Chondrocyte (in vitro differentiated cells): ENCODE measurements at regions not wholly inside any gene's neighbourhood (a gene's known extent, or its start where the extent isn't known, plus 50 kb on each side); places are given as distances from the start of the nearest gene placed in this dataset.

Source experiments
- DNase-seq: peaks from one replicate; pipeline ENCODE4 v3.0.0; 2021; ENCODE audit warnings: mixed read lengths, low spot score
- H3K27ac Mint-ChIP-seq: one replicate; pipeline ENCODE4 v1.8.0; 2021; ENCODE audit warnings: mild to moderate bottlenecking, moderate library complexity, mixed read lengths; ENCODE audit not compliant: unreplicated experiment
- H3K27me3 Mint-ChIP-seq: 2 replicates; pipeline ENCODE4 v1.8.0; 2021; ENCODE audit warnings: low read depth, mixed read lengths
- H3K36me3 Mint-ChIP-seq: 2 replicates; pipeline ENCODE4 v1.8.0; 2021; ENCODE audit warnings: low read depth, mixed read lengths
- H3K4me1 Mint-ChIP-seq: 2 replicates; pipeline ENCODE4 v1.8.0; 2021; ENCODE audit warnings: low read depth, mild to moderate bottlenecking, mixed read lengths
- H3K4me3 Mint-ChIP-seq: one replicate; pipeline ENCODE4 v1.8.0; 2021; ENCODE audit warnings: mild to moderate bottlenecking, moderate library complexity, mixed read lengths; ENCODE audit not compliant: unreplicated experiment
- H3K9me3 Mint-ChIP-seq: 2 replicates; pipeline ENCODE4 v1.8.0; 2021; ENCODE audit warnings: low read depth, mixed read lengths
- CTCF ChIP-seq: fragments of 200-600 bp; sonication (generic); IDR thresholded peaks from 2 replicates; pipeline ENCODE4 v1.5.0; 2021; ENCODE audit warnings: antibody characterized with exemption, mild to moderate bottlenecking, moderate library complexity

- Mint-ChIP-seq H3K27me3 (no peaks in the 10 kb centered on the region), H3K9me3 (no peaks in the 10 kb centered on the region), H3K4me1 (peaks cover 15% of the 10 kb centered on the region), H3K27ac (no peak overlapping the region), H3K4me3 (no peak overlapping the region), H3K36me3 (peaks cover 5% of the 10 kb centered on the region)
- DNase-seq, result no peak
- no peak for TF ChIP-seq CTCF
Measured at GRCh38 chr2:177318613-177319012, 54.1 kb upstream of the NFE2L2 start.

DNA sequence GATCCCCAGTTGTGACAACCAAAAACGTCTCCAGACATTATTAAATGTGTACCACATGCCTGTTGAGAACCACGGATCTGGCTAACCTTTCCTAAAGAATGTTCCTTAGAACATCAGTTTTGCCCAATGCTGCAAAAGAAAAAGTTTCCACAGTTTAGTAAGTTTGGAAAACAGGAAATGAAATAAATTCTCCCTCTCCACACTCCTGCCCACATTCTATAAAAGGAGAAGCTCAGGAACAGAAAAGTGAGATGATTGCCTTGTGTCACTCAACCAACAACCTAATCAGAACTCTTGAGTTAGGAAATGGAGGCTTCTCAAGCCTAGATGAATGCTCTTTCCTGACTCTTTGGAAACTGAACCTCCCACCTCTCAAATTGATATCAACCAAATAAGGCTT is 56.1 kb upstream of the NFE2L2 start:
- Mint-ChIP-seq H3K27me3 (no peaks in the 10 kb centered on the region), H3K4me3 (no peak overlapping the region), H3K36me3 (peaks cover 8% of the 10 kb centered on the region), H3K27ac (no peak overlapping the region), H3K4me1 (no peaks in the 10 kb centered on the region), H3K9me3 (no peaks in the 10 kb centered on the region)
- no peak for DNase-seq
- no peak for TF ChIP-seq CTCF

DNA sequence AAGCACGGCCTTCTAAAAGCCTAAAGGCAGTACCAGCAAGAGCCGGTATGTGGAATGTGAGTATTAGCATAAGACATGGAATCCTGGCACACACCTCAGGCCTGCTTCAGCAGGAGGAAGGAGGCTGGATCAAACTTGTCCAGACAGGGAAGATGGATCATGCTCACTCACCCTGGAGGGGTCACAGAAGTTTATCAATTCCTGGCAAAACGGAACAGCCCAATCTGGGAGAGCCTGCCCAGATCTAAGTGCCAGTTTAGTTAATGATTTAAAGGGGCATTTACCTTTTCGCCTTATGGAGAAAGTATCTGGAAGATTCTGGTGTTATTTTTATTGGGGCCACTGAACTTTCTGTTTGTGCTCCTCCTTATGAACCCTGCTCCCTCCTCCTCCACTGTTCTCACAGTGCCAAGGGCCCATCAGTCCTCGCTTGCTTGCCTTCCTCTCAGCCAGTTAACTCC is 58.3 kb upstream of the NFE2L2 start:
- peaks cover 8% of the 10 kb centered on the region for H3K36me3 Mint-ChIP-seq
- no peak for TF ChIP-seq CTCF
- no peak for DNase-seq
- H3K4me1 Mint-ChIP-seq, result no peaks in the 10 kb centered on the region
- no peaks in the 10 kb centered on the region for H3K27me3 Mint-ChIP-seq
- no peak overlapping the region for H3K4me3 Mint-ChIP-seq
- no peak overlapping the region for H3K27ac Mint-ChIP-seq
- H3K9me3 Mint-ChIP-seq, result no peaks in the 10 kb centered on the region

DNA sequence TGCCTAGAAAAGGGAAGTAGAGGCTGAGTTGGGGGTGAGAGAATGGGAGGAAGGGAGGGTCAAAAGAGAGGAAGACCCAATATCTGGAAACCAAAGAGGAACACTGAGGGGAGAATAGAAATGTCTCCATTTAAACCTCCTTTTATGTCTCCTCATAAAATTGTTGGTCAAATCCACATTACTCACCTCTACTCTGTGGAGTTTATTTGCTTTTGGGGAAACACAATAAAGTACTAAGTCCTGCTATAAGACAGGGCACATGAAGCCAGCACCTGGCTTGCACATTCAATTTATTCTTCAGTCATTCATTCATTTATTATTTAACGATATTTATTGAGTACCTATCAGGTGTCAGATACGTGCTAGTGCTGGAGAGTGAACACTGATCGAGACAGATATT is 60.3 kb upstream of the NFE2L2 start:
- peaks cover 8% of the 10 kb centered on the region for H3K36me3 Mint-ChIP-seq
- no peak overlapping the region for H3K27ac Mint-ChIP-seq
- H3K4me1 Mint-ChIP-seq, result no peaks in the 10 kb centered on the region
- DNase-seq, result no peak
- TF ChIP-seq CTCF, result no peak
- H3K27me3 Mint-ChIP-seq, result no peaks in the 10 kb centered on the region
- no peak overlapping the region for H3K4me3 Mint-ChIP-seq
- H3K9me3 Mint-ChIP-seq, result no peaks in the 10 kb centered on the region

DNA sequence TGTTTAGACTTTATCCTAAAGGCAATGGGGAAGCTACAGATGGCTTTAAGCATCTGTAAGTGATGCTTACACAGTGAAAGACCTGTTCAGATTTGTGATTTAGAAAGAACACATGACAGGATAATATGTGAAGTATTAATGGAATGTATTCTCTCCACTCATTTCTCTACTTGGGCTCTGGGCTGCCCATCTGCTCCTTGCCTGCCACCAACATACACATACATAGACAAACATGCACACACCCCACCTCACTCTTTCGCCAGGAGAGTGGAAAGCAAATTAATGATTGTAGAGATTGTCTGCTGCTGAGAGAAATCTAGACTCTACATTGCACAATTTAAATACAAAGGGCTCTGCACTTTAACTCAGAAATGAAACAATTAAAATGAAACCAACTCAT is 61.0 kb upstream of the NFE2L2 start:
- no peak for TF ChIP-seq CTCF
- no peak for DNase-seq
- H3K9me3 Mint-ChIP-seq, result no peaks in the 10 kb centered on the region
- no peak overlapping the region for H3K4me3 Mint-ChIP-seq
- peaks cover 6% of the 10 kb centered on the region for H3K36me3 Mint-ChIP-seq
- no peaks in the 10 kb centered on the region for H3K4me1 Mint-ChIP-seq
- no peaks in the 10 kb centered on the region for H3K27me3 Mint-ChIP-seq
- H3K27ac Mint-ChIP-seq, result no peak overlapping the region
